NCI-H1694 treated with DMSO at 0.1 percent for 48 hours (cell line): ENCODE measurements at regions not wholly inside any gene's neighbourhood (a gene's known extent, or its start where the extent isn't known, plus 50 kb on each side); places are given as distances from the start of the nearest gene placed in this dataset.

Experiments used
- DNase-seq: peaks from one replicate; lab custom pipeline; 2025; lab: John Stamatoyannopoulos, UW

DNA sequence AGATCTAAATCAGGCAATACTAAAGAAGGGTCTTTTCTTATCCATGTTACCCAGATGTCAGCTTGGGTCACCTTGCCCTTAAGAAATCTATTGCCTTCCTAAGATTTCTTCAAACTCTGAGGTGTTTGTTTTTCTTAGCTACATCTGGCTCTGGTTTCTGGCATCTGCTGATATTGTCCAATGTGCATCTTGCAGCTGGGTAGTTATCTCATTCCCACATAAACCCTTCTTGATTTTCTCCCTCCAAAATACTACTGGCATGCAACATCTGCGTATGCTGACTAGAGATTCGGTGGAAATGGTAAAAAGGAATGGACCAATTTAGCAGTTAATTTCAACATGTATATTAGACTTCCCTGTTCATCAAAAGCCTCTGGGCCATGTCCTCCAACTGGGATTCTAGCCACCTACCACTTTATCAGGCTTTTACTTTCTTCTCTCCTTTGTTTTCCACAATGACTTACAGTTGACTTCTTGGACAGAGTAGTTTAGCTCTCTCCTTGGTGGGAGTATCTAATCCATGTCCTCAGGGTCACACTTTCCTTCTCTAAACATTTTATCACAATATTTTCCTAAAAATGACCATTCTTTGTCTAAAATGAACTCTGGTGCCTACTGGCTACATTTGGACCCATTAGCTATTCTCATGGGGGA lies 324.8 kb upstream of the FAR2 start:
- no peak for DNase-seq

GRCh38 chr12:28824849-28825248 lies 324.2 kb upstream of the FAR2 start:
- no peak for DNase-seq

DNA sequence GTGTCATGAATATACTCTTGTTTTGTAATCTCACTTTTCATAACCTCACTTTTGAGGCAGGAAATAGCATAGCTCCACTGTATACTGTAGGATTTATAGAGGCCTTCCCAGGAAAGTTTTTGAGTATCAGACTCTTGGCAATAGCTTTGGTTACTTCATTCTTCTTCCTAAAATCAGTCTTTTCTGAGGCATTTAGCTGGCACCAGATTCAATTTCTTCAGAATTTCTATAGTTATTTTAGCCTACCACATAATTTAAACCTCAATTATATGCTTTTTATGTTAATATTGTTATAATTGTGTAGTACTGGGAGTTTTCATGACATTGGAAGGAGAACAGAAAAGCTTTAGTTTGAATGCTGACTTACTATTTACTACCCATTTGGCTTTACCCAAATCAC lies 322.3 kb upstream of the FAR2 start:
- no peak for DNase-seq

DNA sequence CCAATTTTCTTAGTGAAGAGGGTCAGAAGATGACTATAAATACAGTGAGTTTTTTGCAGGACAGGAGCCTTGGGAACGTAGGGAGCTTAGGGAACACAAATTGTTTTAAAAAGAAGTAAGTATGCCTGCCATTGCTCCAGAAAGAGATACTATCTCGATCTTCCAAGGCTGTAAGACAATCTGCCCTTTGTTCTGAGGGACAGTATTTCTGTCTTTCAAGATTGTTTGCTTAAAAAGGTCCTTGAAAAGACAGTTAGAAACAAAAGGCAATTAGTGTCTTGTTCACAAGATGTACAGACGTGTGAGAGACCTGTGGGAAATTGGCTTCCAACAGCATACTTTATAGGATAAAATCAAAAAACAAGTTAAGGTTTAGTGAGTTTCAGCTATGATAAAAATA lies 321.2 kb upstream of the FAR2 start:
- no peak for DNase-seq

DNA sequence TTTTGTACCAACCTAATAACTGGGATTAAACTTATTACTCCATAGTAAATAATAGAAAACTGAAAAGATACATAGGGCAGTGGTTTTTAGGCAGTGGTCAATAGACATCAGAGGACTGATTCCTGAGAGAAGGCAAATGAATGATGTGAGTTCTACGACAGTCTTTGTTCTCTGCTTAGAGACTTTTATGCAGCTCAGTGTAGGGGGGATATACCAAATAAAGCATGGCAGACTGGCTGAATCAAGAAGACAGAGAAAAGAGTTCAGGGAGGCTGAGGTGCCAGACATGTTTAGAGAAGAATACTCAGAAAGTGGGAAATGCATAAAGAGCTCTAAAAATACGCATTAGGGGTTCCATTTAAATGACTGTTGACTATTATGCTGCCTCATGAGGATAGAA lies 320.8 kb upstream of the FAR2 start:
- no peak for DNase-seq

GRCh38 chr12:28830491-28830890 lies 318.6 kb upstream of the FAR2 start:
- no peak for DNase-seq

GRCh38 chr12:28844718-28845117 lies 304.4 kb upstream of the FAR2 start:
- DNase-seq = no peak

DNA sequence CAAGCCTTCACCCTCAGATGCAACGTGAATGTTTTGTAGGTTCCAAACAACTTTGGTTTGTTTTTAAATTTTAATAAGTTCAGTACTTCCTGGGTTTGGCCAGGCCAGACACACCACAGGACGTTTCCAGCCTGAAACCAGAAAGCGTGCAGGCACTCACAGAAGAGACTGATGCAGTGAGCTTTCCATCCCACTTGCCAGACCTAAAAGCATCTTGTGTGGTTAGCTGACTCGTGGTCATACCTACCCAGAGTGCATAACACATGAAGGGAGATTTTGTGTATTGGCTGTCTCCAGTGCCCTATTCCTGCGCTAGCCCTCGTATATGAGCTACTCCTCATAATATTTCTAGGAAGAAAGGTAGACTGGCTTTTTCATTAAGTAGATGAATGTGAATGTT lies 297.3 kb upstream of the FAR2 start:
- no peak for DNase-seq

DNA sequence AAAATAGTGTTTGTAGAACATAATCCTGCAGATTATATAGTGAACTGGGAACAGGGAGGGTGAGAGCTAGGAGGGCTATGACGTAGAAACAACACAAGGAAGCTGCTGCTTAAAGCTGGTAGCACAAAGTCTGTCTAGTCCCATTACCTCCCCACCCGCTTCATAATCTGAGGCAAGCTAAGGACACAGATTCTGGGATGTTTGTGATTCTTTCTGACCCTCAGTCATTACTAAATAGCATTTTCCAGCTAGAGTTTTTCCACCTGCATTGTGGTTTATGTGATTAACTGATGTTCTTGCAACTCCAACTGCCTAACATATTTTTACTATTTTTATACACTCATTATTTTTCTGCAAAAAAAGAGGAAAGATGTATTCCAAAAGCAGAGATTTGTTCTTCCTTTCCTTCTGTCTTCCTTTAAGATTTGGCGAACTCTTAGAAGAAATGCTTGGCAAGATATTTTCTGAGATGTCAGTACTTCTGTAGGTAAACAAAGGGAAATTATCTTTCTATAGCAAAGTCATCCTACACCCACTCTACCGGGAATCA lies 293.2 kb upstream of the FAR2 start:
- no peak for DNase-seq

GRCh38 chr12:28857369-28857768 lies 291.7 kb upstream of the FAR2 start:
- no peak for DNase-seq

DNA sequence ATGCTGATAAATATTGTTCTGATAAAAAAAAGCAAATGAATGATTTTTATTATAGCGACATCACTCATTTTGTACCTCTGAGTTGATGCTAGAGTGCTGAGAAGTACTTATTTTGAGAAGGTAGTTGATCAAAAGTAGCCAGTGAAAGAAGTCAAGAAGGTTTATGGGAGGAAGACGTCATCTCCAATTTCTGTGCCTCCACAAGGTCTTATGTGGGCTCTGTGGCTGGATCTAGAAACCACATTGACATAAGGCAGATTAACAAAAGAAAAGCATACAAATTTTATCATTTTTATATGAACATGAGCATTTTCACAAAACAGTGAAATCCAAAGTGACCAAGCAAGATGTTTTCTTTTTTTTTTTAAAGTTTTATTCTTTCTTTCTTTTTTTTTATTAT lies 289.5 kb upstream of the FAR2 start:
- no peak for DNase-seq

DNA sequence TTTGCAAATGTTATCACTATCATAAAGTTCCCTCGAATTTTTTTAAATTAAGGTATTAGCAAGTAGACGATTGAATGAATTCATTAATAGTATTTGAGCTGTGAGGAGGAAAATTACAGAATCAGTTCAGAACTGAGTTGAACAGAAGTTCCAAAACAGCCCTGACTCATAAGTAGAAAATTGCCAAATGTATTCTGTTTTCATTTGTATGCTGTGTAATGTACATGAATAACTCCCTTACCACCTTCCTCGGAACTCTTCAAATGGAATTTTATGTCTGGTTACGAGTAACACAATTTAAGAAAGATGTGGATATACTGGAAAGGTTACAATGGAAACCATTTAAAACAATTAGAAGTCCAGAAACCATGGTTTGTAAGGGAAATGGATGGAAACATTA lies 283.3 kb upstream of the FAR2 start:
- no peak for DNase-seq

GRCh38 chr12:28866296-28866695 lies 282.8 kb upstream of the FAR2 start:
- DNase-seq = no peak

DNA sequence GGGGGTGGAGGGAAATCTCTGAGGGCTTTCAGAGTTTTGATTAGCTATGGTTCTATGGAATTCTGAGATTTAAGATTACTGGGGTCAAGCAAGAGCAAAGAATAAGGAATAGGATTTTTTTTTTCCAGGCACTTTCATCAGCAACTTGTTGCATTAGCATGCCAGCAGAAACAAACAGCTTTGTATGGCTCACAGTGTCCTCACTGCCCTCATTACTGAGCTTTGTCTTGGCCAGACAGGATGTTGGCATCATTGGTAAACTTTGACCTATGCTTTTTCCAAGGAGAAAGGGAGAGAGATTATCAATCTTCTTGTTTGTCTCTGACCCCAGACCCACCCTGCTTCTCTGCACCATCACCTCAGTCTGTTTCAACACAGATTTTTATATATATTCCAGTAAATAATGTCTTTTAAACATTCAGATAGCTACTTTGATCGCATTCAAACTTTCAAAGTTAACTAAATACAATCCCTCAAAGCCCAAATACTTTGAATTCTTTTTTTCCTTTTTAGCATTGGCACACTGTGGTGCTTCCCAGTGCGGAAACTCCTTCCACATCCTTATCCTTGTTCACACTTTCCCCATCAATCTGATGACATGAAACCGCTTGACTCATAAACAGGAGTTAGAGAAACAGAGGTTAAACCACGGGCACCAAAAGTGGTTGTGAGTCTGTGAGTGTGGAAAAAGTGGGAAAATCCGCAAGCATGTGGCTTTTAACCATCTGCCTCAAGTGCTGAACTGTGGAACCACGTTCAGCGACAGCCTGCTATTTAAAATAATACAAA lies 282.2 kb upstream of the FAR2 start:
- DNase-seq = no peak

- no peak for DNase-seq
These were observed 280.7 kb upstream of the FAR2 start for GRCh38 chr12:28868414-28868813.

DNA sequence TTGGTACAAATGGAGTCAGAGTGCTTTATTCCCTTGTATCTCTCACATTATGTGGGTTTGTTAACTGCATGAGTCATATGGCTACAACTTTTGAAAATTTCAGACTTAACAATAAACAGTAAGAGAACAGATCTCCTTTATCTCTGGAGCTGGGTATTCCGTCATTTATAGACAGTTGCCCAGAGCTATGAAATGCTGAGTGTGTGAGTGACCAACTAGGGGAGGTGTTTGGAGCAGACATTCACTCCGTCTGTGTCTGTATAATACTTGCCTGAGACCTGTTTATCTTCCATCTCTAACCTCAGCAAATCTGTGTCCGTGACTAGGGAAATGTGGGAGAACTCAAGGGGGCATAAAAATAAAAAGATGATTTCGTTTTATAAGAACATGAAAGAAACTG lies 279.9 kb upstream of the FAR2 start:
- DNase-seq = no peak

GRCh38 chr12:28870839-28871440 lies 278.1 kb upstream of the FAR2 start:
- DNase-seq = no peak

DNA sequence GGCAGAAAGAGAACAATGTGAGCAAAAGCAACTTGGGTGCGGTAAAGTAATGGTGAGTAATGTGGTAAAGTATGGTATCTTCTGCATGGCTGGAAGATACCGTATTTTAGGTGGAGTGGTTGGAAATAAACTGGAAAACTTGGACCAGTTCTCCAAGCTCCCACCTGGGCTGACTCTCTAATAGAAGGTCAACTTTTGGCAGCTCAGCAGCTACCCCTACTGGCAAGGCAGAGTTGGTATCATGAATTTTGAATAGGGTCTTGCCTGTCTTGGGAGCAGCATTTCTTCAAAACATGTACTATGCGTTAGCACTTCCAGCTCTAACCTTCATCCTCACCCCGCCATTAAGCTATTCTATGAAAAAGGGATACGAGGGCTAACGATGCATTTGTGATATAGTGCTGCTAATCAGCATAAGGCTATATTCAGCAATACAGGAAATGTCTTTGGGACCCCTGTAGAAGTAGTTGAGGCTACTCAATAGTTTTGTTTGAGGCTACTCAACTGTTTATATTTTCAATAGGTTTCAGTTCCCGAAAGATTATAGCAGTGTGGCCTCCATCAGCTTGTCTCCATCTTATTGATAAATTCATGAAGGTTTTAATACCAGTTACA lies 276.3 kb upstream of the FAR2 start:
- peak; percentile 76 for DNase-seq

DNA sequence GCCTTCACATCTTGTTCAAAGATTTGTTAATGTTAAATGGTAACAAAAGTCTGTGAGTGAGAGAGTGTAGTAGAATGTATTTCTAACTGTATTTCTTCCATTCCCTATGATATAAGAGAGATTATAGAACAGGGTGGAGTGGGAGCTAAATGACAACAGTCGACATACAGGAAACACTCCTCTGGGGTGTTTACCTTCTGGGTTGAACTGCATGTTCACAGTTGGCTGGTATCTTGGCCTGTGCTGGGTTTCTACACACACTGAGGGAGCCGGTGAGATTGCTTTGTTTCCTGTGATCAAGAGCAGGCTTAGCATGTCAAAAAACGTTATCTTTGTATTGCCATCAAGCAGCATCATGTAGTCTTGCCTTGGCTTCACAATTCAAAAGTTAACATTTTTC lies 274.3 kb upstream of the FAR2 start:
- no peak for DNase-seq

GRCh38 chr12:28876196-28876798 lies 272.8 kb upstream of the FAR2 start:
- no peak for DNase-seq

GRCh38 chr12:28877854-28878253 lies 271.2 kb upstream of the FAR2 start:
- no peak for DNase-seq

DNA sequence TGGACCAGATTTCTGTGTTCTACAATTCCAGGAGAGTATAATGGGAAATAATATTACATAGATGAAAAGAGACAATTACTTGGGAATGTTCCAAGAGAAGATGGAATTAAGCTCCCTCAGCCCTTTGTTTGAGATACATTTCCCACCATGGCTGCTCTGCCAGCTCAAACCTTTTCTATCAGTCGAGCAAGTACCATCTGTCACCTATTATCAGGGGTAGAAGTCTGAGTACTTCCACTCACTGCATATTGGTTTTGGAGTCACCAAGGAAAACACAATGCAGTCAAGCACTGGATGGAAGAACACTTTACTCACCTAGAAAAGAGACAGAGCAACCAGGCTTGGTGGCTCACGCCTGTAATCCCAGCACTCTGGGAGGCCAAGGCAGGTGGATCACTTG lies 270.4 kb upstream of the FAR2 start:
- no peak for DNase-seq
